SK-N-MC (cell line): ENCODE measurements at regions not wholly inside any gene's neighbourhood (a gene's known extent, or its start where the extent isn't known, plus 50 kb on each side); places are given as distances from the start of the nearest gene placed in this dataset.

ENCODE experiments used
- EZH2 ChIP-seq: fragments of 200-600 bp; sonication (generic); IDR thresholded peaks from one replicate; pipeline ENCODE4 v1.6.1; 2017; ENCODE audit warnings: antibody characterized with exemption
- POLR2AphosphoS5 ChIP-seq: IDR thresholded peaks from 2 replicates; pipeline ENCODE4 v1.6.1; 2012; ENCODE audit warnings: mild to moderate bottlenecking, low read depth, low read length, borderline replicate concordance

DNA sequence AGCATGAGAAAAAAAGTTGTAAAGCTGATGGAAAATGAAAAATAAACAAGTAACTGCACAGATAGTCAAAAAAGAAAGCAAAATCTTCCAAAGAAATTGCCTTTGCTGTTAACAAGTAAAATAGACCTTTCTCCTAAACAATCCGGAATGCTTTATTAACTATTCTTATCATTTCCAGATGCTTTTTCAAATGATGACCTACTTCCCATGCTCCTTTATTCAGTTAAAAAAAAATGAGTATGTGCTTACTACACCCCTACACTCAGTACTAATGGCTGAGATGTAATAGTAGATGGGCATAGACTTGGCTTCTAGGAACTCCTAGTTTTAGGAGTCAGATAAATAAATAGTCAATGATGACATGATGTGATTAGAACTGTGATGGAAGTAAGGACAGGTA lies 108.5 kb downstream of the NIBAN1 start:
- TF ChIP-seq EZH2 = no peak
- TF ChIP-seq POLR2AphosphoS5 = no peak
